SK-N-SH treated with all-trans-retinoic acid at 6 μM for 48 hours (cell line): ENCODE measurements at regions not wholly inside any gene's neighbourhood (a gene's known extent, or its start where the extent isn't known, plus 50 kb on each side); places are given as distances from the start of the nearest gene placed in this dataset.

ENCODE experiments used
- BACH2 ChIP-seq: fragments of 250-450 bp; sonication (Bioruptor Pico); IDR thresholded peaks from 2 replicates; pipeline ENCODE4 v1.9.0; 2021; ENCODE audit warnings: mild to moderate bottlenecking, borderline replicate concordance
- CREB5 ChIP-seq: fragments of 250-450 bp; sonication (Bioruptor Pico); IDR thresholded peaks from 2 replicates; pipeline ENCODE4 v1.5.1; 2020; ENCODE audit warnings: low read depth, mild to moderate bottlenecking, moderate library complexity
- ZFP30 ChIP-seq: fragments of 450-650 bp; formaldehyde crosslinking; IDR thresholded peaks from 2 replicates; pipeline ENCODE4 v1.5.0; 2022; ENCODE audit warnings: mild to moderate bottlenecking, moderate library complexity
- TF ChIP-seq, protein P1 (sequence below): fragments of 250-450 bp; sonication (Bioruptor Pico); IDR thresholded peaks from 2 replicates; pipeline ENCODE4 v1.5.0; 2020; ENCODE audit warnings: mild to moderate bottlenecking, moderate library complexity

GRCh38 chr14:26935733-26936132 lies 337.9 kb upstream of the NOVA1 start:
- TF ChIP-seq ZFP30 (CRISPR knock-in tag) (no peak), CREB5 (no peak), BACH2 (CRISPR knock-in tag) (no peak)
- TF ChIP-seq, protein P1, sequence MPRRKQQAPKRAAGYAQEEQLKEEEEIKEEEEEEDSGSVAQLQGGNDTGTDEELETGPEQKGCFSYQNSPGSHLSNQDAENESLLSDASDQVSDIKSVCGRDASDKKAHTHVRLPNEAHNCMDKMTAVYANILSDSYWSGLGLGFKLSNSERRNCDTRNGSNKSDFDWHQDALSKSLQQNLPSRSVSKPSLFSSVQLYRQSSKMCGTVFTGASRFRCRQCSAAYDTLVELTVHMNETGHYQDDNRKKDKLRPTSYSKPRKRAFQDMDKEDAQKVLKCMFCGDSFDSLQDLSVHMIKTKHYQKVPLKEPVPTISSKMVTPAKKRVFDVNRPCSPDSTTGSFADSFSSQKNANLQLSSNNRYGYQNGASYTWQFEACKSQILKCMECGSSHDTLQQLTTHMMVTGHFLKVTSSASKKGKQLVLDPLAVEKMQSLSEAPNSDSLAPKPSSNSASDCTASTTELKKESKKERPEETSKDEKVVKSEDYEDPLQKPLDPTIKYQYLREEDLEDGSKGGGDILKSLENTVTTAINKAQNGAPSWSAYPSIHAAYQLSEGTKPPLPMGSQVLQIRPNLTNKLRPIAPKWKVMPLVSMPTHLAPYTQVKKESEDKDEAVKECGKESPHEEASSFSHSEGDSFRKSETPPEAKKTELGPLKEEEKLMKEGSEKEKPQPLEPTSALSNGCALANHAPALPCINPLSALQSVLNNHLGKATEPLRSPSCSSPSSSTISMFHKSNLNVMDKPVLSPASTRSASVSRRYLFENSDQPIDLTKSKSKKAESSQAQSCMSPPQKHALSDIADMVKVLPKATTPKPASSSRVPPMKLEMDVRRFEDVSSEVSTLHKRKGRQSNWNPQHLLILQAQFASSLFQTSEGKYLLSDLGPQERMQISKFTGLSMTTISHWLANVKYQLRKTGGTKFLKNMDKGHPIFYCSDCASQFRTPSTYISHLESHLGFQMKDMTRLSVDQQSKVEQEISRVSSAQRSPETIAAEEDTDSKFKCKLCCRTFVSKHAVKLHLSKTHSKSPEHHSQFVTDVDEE (CRISPR knock-in tag), result no peak
